Transverse colon (tissue), 4 donors: ENCODE measurements at regions not wholly inside any gene's neighbourhood (a gene's known extent, or its start where the extent isn't known, plus 50 kb on each side); places are given as distances from the start of the nearest gene placed in this dataset.

Experiments used
- DNase-seq: peaks from one replicate; pipeline ENCODE4 v3.0.0-alpha.2; 2019
- H3K27ac ChIP-seq, 4 donors: fragments of 200-600 bp; sonication (generic); 2 replicates each; pipeline ENCODE4 v1.5.1; 2016 to 2018; ENCODE audit warnings: inconsistent platforms in 4 of 4
- H3K27me3 ChIP-seq: fragments of 200-600 bp; sonication (generic); 2 replicates; pipeline ENCODE4 v1.5.1; 2017; ENCODE audit warnings: inconsistent platforms
- H3K36me3 ChIP-seq, 4 donors: fragments of 200-600 bp; sonication (generic); 2 replicates each; pipeline ENCODE4 v1.5.1; 2017 to 2019; ENCODE audit warnings: inconsistent platforms in 4 of 4
- H3K4me1 ChIP-seq, 4 donors: fragments of 200-600 bp; sonication (generic); 2 replicates each; pipeline ENCODE4 v1.5.1; 2017 to 2020; ENCODE audit warnings: inconsistent platforms in 4 of 4
- H3K4me3 ChIP-seq, 4 donors: fragments of 200-600 bp; sonication (generic); 1 replicate in 1 of 4; 2 replicates in 3 of 4; pipeline versions ENCODE4 v1.5.1 to v1.6.1; 2017 to 2019; ENCODE audit warnings: inconsistent platforms in 4 of 4
- H3K9me3 ChIP-seq, 2 donors: fragments of 200-600 bp; sonication (generic); 2 replicates each; pipeline ENCODE4 v1.5.1; 2017 to 2019; ENCODE audit warnings: inconsistent platforms in 2 of 2
- CTCF ChIP-seq, 5 experiments: fragments of 200-600 bp in 3 of 5; fragments of 450-650 bp in 2 of 5; sonication (generic) in 3 of 5; IDR thresholded peaks; 1 replicate in 2 of 5; 2 replicates in 3 of 5; pipeline ENCODE4 v1.5.1; 2016 to 2017; ENCODE audit warnings: antibody characterized with exemption in 5 of 5, inconsistent platforms in 3 of 5, mild to moderate bottlenecking in 2 of 5, moderate library complexity in 1 of 5
- EP300 ChIP-seq: sonication (generic); formaldehyde crosslinking; IDR thresholded peaks from one replicate; pipeline ENCODE4 v1.6.1; 2017; ENCODE audit warnings: antibody characterized with exemption, low read depth
- POLR2A ChIP-seq: fragments of 450-650 bp; IDR thresholded peaks from one replicate; pipeline ENCODE4 v1.6.1; 2016; ENCODE audit warnings: antibody characterized with exemption, mild to moderate bottlenecking, moderate library complexity
- POLR2AphosphoS5 ChIP-seq, 3 donors: sonication (generic); formaldehyde crosslinking; IDR thresholded peaks; one replicate each; pipeline ENCODE4 v1.6.1; 2016; ENCODE audit warnings: antibody characterized with exemption in 3 of 3
- WGBS, 2 donors: methylation state at CpG; one replicate each; pipeline ENCODE4 v1.1.5; 2018; ENCODE audit warnings: low coverage in 1 of 2; 5-methylcytosine and 5-hydroxymethylcytosine counted together
- in situ Hi-C, 4 donors: fragments of 200-750 bp; cut with MboI; loops; one replicate each; pipeline versions ENCODE4 v1.15.0 to v1.15.1; 2017; ENCODE audit warnings: low sequenced_read_pairs in 3 of 4, low pct_ligation_motif_present in 1 of 4, low pct_unique_long_range_greater_than_20kb in 1 of 4
- intact Hi-C: fragments of 100-400 bp; cut with DNase I; formaldehyde crosslinking; loops from one replicate; pipeline ENCODE4 v1.15.1; 2023; ENCODE audit warnings: low total_unique reads

- H3K27ac ChIP-seq: no peak overlapping the region
- intact Hi-C loops (no loop called here), in situ Hi-C loops (no loop called here)
- no peak overlapping the region for H3K4me3 ChIP-seq
- H3K36me3 ChIP-seq: no peaks in the 10 kb centered on the region
- H3K9me3 ChIP-seq: no peaks in the 10 kb centered on the region
- 73 to 88% methylated on average over 1 of the region's 1 CpG for WGBS, 2 donors
- no peak for TF ChIP-seq EP300
- TF ChIP-seq POLR2AphosphoS5 (IDR thresholded peaks at IDR 0.05): no peak
- no peak for TF ChIP-seq CTCF (IDR thresholded peaks at IDR 0.05)
- no peak for TF ChIP-seq POLR2A
- H3K27me3 ChIP-seq: peaks cover 57% of the 10 kb centered on the region
- H3K4me1 ChIP-seq: peaks cover 0 to 3% (median 0%) of the 10 kb centered on the region in 4 donors
- DNase-seq: no peak
Measured at GRCh38 chr22:27295605-27296004, 506.0 kb downstream of the MN1 start.

DNA sequence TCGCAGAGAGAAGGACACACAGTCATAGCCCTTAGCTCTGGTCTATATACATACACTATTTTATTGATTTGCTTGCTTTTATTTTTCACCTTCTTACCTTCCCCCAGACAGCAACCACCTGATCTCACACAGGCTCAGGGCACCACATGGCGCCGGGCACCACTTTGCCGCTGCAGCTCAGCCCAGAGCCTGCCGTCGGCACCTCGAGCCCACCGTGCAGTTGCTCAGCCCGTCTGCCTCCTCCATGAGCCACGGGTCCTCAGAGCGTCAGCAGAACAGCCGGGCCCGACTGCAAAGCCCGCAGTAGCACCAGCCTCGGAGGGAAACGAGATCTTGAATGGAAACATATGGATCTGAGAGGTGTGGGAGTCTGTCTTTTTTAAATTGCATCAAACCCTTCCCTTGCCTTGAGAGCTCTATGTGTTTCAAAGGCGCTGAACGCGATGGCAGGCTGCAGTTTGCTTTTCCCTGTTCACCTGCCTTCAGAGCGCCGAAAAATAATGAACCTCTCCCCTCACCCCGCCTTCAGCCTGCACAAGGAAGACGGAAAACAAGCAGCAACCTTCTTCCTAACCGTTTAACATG lies 505.4 kb downstream of the MN1 start:
- WGBS, 2 donors: 50 to 61% methylated on average over 8 to 24 of the region's 24 CpGs
- TF ChIP-seq POLR2AphosphoS5 (IDR thresholded peaks at IDR 0.05) (no peak), CTCF (IDR thresholded peaks at IDR 0.05) (no peak), EP300 (no peak), POLR2A (no peak)
- intact Hi-C loops (no loop called here), in situ Hi-C loops (no loop called here)
- no peaks in the 10 kb centered on the region for H3K9me3 ChIP-seq
- H3K4me3 ChIP-seq: no peak overlapping the region
- H3K27me3 ChIP-seq: peaks cover 57% of the 10 kb centered on the region
- no peak for DNase-seq
- H3K36me3 ChIP-seq: no peaks in the 10 kb centered on the region
- peaks cover 0 to 3% (median 0%) of the 10 kb centered on the region in 4 donors for H3K4me1 ChIP-seq
- H3K27ac ChIP-seq: no peak overlapping the region

GRCh38 chr22:27297125-27297524 lies 504.4 kb downstream of the MN1 start:
- TF ChIP-seq POLR2AphosphoS5 (IDR thresholded peaks at IDR 0.05) (no peak), POLR2A (no peak), EP300 (no peak)
- DNase-seq: no peak
- WGBS, 2 donors: 74 to 95% methylated on average over 3 to 7 of the region's 7 CpGs
- H3K27me3 ChIP-seq: peaks cover 57% of the 10 kb centered on the region
- H3K36me3 ChIP-seq: no peaks in the 10 kb centered on the region
- no peaks in the 10 kb centered on the region for H3K9me3 ChIP-seq
- H3K4me3 ChIP-seq: no peak overlapping the region
- in situ Hi-C loops (no loop called here), intact Hi-C loops (no loop called here)
- H3K4me1 ChIP-seq: peaks cover 0 to 3% (median 0%) of the 10 kb centered on the region in 4 donors
- no peak overlapping the region for H3K27ac ChIP-seq

DNA sequence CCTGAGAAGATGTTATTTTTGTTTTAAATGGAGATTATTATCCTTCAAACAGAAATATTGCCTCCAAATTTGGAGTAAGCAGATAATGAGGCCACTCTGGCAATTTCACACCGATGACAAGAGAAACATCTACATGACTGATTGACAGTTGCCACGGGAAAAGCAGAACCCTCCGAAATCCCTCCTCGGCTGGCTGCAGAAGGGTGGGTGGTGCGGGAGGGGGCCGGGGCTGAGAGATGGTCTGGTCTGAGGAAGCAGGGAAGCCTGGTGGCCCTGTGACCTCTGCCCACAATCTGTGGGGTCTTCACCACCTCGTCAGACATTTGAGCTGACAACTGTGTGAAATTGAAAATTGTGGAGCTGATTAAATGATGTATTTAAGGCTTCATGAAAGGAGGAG lies 503.2 kb downstream of the MN1 start:
- TF ChIP-seq CTCF (IDR thresholded peaks at IDR 0.05) (no peak), POLR2A (no peak), POLR2AphosphoS5 (IDR thresholded peaks at IDR 0.05) (no peak)
- Histone ChIP-seq H3K27me3 (peaks cover 57% of the 10 kb centered on the region), H3K9me3 (no peaks in the 10 kb centered on the region), H3K4me3 (no peak overlapping the region), H3K36me3 (no peaks in the 10 kb centered on the region), H3K4me1 (peaks cover 0 to 3% (median 0%) of the 10 kb centered on the region in 4 donors), H3K27ac (no peak overlapping the region)
- DNase-seq: no peak
- intact Hi-C loops: no loop called here
- in situ Hi-C loops: no loop called here
- WGBS, 2 donors: 40% methylated on average over 7 of the region's 7 CpGs; no CpG with 5 or more reads in 1 of the 2 donors

GRCh38 chr22:27298742-27299141 lies 502.8 kb downstream of the MN1 start:
- DNase-seq: no peak
- intact Hi-C loops (no loop called here), in situ Hi-C loops (no loop called here)
- 48 to 70% methylated on average over 4 of the region's 4 CpGs for WGBS, 2 donors
- no peaks in the 10 kb centered on the region for H3K9me3 ChIP-seq
- H3K4me1 ChIP-seq: peaks cover 0 to 3% (median 0%) of the 10 kb centered on the region in 4 donors
- H3K36me3 ChIP-seq: no peaks in the 10 kb centered on the region
- no peak overlapping the region for H3K27ac ChIP-seq
- H3K4me3 ChIP-seq: no peak overlapping the region
- TF ChIP-seq EP300 (no peak), CTCF (IDR thresholded peaks at IDR 0.05) (no peak), POLR2A (no peak), POLR2AphosphoS5 (IDR thresholded peaks at IDR 0.05) (no peak)
- H3K27me3 ChIP-seq: peaks cover 57% of the 10 kb centered on the region
